Endothelial cell (in vitro differentiated cells): ENCODE measurements at regions not wholly inside any gene's neighbourhood (a gene's known extent, or its start where the extent isn't known, plus 50 kb on each side); places are given as distances from the start of the nearest gene placed in this dataset.

Experiments used
- DNase-seq: peaks from one replicate; pipeline ENCODE4 v3.0.0; 2021; ENCODE audit warnings: low spot score
- H3K27ac Mint-ChIP-seq: one replicate; pipeline ENCODE4 v1.8.0; 2021; ENCODE audit warnings: mixed read lengths, inconsistent platforms; ENCODE audit not compliant: unreplicated experiment
- H3K27me3 Mint-ChIP-seq: one replicate; pipeline ENCODE4 v1.8.0; 2021; ENCODE audit warnings: mild to moderate bottlenecking, moderate library complexity, mixed read lengths, inconsistent platforms; ENCODE audit not compliant: unreplicated experiment
- H3K36me3 Mint-ChIP-seq: one replicate; pipeline ENCODE4 v1.8.0; 2021; ENCODE audit warnings: mild to moderate bottlenecking, low read depth, mixed read lengths, inconsistent platforms; ENCODE audit not compliant: unreplicated experiment
- H3K4me1 Mint-ChIP-seq: one replicate; pipeline ENCODE4 v1.8.0; 2021; ENCODE audit warnings: mild to moderate bottlenecking, mixed read lengths, inconsistent platforms; ENCODE audit not compliant: unreplicated experiment
- H3K4me3 Mint-ChIP-seq: one replicate; pipeline ENCODE4 v1.8.0; 2021; ENCODE audit warnings: mild to moderate bottlenecking, mixed read lengths, inconsistent platforms; ENCODE audit not compliant: unreplicated experiment
- H3K9me3 Mint-ChIP-seq: one replicate; pipeline ENCODE4 v1.8.0; 2021; ENCODE audit warnings: mixed read lengths, inconsistent platforms; ENCODE audit not compliant: unreplicated experiment
- TF ChIP-seq, protein P1 (sequence below): fragments of 200-600 bp; sonication (generic); IDR thresholded peaks from one replicate; pipeline ENCODE4 v1.5.0; 2021; ENCODE audit warnings: antibody characterized with exemption; ENCODE audit not compliant: unreplicated experiment

- TF ChIP-seq, protein P1, sequence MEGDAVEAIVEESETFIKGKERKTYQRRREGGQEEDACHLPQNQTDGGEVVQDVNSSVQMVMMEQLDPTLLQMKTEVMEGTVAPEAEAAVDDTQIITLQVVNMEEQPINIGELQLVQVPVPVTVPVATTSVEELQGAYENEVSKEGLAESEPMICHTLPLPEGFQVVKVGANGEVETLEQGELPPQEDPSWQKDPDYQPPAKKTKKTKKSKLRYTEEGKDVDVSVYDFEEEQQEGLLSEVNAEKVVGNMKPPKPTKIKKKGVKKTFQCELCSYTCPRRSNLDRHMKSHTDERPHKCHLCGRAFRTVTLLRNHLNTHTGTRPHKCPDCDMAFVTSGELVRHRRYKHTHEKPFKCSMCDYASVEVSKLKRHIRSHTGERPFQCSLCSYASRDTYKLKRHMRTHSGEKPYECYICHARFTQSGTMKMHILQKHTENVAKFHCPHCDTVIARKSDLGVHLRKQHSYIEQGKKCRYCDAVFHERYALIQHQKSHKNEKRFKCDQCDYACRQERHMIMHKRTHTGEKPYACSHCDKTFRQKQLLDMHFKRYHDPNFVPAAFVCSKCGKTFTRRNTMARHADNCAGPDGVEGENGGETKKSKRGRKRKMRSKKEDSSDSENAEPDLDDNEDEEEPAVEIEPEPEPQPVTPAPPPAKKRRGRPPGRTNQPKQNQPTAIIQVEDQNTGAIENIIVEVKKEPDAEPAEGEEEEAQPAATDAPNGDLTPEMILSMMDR, result no peak
- no peaks in the 10 kb centered on the region for H3K36me3 Mint-ChIP-seq
- no peak overlapping the region for H3K27ac Mint-ChIP-seq
- H3K4me3 Mint-ChIP-seq, result no peak overlapping the region
- H3K27me3 Mint-ChIP-seq, result peaks cover 2% of the 10 kb centered on the region
- peaks cover 8% of the 10 kb centered on the region for H3K4me1 Mint-ChIP-seq
- H3K9me3 Mint-ChIP-seq, result no peaks in the 10 kb centered on the region
- DNase-seq, result no peak
Observed at GRCh38 chr22:49232319-49233067, 595.2 kb downstream of the BRD1 start.

GRCh38 chr22:49230194-49230577 is 597.5 kb downstream of the BRD1 start:
- TF ChIP-seq, protein P1, result no peak
- Mint-ChIP-seq H3K36me3 (no peaks in the 10 kb centered on the region), H3K27ac (no peak overlapping the region), H3K9me3 (no peaks in the 10 kb centered on the region), H3K27me3 (peaks cover 2% of the 10 kb centered on the region), H3K4me3 (no peak overlapping the region), H3K4me1 (no peaks in the 10 kb centered on the region)
- DNase-seq, result peak; percentile 57

- Mint-ChIP-seq H3K9me3 (no peaks in the 10 kb centered on the region), H3K4me1 (no peaks in the 10 kb centered on the region), H3K27me3 (peaks cover 2% of the 10 kb centered on the region), H3K36me3 (no peaks in the 10 kb centered on the region), H3K4me3 (no peak overlapping the region), H3K27ac (no peak overlapping the region)
- TF ChIP-seq, protein P1, result no peak
- no peak for DNase-seq
Observed at GRCh38 chr22:49229483-49230193, 598.0 kb downstream of the BRD1 start.

DNA sequence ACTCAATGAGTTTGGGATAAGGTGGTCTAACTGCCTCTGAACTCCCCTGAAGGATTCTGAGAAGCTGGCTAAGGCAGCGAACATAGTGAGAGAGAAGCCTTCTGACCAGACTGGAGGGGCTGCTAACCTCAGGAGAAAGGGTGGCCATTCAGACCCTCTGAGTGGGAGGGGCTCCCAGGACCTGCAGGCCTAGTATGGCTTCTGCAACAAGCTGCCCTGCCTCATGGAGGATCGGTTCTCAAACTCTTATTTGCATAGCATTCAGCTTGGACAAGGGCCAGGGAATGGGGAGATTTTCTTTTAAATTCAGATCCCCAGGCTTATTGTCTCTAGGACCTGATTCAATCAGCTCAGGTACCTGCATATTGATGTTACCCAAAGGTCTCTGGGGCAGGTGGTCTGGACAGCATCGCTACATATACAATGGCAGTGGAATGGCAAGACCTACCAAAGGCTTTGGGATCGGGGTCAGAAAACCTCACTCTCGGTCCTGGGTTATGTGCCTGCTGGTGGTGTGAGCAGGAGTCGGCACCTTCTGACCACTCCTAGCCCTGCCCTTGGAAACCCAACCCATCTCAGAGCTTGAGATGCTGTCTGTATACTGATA is 599.1 kb downstream of the BRD1 start:
- TF ChIP-seq, protein P1, result no peak
- Mint-ChIP-seq H3K36me3 (no peaks in the 10 kb centered on the region), H3K4me3 (no peak overlapping the region), H3K27ac (no peak overlapping the region), H3K4me1 (no peaks in the 10 kb centered on the region), H3K9me3 (no peaks in the 10 kb centered on the region), H3K27me3 (peaks cover 2% of the 10 kb centered on the region)
- DNase-seq, result no peak

DNA sequence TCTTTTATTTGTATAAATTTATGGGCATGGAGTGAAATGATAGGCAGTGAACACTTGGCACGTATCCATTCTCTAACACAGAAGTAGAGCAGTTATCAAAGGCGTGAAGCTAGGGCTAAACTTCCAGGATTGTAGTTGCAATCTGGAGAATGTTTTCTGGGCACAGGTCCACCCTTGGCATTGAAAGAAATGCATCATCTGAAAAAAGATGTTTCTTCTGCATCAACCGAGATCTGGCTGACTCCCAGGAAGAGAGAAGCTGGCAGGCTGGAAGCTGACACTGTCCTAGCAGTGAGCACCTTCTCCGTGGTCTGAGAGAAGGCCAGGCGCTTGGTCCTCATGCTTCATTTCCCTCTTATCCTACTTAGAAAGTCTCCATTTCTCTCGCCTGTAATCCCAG is 600.0 kb downstream of the BRD1 start:
- Mint-ChIP-seq H3K27ac (no peak overlapping the region), H3K9me3 (no peaks in the 10 kb centered on the region), H3K4me1 (no peaks in the 10 kb centered on the region), H3K27me3 (peaks cover 2% of the 10 kb centered on the region), H3K36me3 (no peaks in the 10 kb centered on the region), H3K4me3 (no peak overlapping the region)
- no peak for DNase-seq
- TF ChIP-seq, protein P1, result no peak
